ENCODE measurements at regions not wholly inside any gene's neighbourhood (a gene's known extent, or its start where the extent isn't known, plus 50 kb on each side); places are given as distances from the start of the nearest gene placed in this dataset.

DNA sequence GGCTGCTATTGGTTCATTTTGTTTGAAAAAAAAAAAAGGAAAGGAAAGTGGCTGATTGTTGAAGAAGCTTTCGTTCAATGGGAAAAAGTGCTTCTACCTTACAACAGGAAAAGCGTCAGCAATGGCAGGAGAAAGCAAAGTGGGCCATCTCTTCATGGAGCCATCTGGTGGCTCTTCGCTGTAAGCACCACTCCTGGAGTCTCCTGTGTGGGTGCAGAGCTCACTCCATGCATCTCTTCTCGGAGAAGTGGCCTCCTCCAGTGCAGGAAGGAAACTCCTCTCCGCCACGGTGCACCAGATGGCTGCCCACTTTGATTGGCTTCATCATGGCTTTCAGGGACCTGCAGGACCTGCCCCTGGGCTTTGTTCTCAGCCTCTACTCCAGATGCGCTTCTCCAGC, 250.9 kb downstream of the PTEN start (continued):
- TF ChIP-seq PAX8 (IDR thresholded peaks at IDR 0.05), result no peak
- TF ChIP-seq POLR2AphosphoS5 (IDR thresholded peaks at IDR 0.05; ENCODE audit: low read length), result no peak
- TF ChIP-seq, protein P1, sequence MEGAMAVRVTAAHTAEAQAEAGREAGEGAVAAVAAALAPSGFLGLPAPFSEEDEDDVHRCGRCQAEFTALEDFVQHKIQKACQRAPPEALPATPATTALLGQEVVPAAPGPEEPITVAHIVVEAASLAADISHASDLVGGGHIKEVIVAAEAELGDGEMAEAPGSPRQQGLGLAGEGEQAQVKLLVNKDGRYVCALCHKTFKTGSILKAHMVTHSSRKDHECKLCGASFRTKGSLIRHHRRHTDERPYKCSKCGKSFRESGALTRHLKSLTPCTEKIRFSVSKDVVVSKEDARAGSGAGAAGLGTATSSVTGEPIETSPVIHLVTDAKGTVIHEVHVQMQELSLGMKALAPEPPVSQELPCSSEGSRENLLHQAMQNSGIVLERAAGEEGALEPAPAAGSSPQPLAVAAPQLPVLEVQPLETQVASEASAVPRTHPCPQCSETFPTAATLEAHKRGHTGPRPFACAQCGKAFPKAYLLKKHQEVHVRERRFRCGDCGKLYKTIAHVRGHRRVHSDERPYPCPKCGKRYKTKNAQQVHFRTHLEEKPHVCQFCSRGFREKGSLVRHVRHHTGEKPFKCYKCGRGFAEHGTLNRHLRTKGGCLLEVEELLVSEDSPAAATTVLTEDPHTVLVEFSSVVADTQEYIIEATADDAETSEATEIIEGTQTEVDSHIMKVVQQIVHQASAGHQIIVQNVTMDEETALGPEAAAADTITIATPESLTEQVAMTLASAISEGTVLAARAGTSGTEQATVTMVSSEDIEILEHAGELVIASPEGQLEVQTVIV (IDR thresholded peaks at IDR 0.05; ENCODE audit: borderline replicate concordance, partially characterized antibody), result no peak
- TF ChIP-seq EED (IDR thresholded peaks at IDR 0.05; ENCODE audit: low read depth), result peak; percentile 64
- no peak for TF ChIP-seq PAX5 (IDR thresholded peaks at IDR 0.05; ENCODE audit: borderline replicate concordance, low read depth, low read length)
- TF ChIP-seq, protein P2, sequence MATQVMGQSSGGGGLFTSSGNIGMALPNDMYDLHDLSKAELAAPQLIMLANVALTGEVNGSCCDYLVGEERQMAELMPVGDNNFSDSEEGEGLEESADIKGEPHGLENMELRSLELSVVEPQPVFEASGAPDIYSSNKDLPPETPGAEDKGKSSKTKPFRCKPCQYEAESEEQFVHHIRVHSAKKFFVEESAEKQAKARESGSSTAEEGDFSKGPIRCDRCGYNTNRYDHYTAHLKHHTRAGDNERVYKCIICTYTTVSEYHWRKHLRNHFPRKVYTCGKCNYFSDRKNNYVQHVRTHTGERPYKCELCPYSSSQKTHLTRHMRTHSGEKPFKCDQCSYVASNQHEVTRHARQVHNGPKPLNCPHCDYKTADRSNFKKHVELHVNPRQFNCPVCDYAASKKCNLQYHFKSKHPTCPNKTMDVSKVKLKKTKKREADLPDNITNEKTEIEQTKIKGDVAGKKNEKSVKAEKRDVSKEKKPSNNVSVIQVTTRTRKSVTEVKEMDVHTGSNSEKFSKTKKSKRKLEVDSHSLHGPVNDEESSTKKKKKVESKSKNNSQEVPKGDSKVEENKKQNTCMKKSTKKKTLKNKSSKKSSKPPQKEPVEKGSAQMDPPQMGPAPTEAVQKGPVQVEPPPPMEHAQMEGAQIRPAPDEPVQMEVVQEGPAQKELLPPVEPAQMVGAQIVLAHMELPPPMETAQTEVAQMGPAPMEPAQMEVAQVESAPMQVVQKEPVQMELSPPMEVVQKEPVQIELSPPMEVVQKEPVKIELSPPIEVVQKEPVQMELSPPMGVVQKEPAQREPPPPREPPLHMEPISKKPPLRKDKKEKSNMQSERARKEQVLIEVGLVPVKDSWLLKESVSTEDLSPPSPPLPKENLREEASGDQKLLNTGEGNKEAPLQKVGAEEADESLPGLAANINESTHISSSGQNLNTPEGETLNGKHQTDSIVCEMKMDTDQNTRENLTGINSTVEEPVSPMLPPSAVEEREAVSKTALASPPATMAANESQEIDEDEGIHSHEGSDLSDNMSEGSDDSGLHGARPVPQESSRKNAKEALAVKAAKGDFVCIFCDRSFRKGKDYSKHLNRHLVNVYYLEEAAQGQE (IDR thresholded peaks at IDR 0.05; ENCODE audit: low read depth, low read length), result no peak
- TF ChIP-seq CHD2 (IDR thresholded peaks at IDR 0.05; ENCODE audit: borderline replicate concordance, low read depth, low read length), result no peak
- peak; percentile 69 to 73 (median 72) for TF ChIP-seq CTCF (IDR thresholded peaks at IDR 0.05 in 2 of 3, conservative IDR thresholded peaks at IDR 0.05 in 1 of 3; ENCODE audit: control insufficient read depth in 2 of 3, extremely low read depth in 1 of 3, insufficient read depth in 1 of 3, low read depth in 3 of 3, low read length in 3 of 3)
- TF ChIP-seq NBN (IDR thresholded peaks at IDR 0.05), result no peak
- TF ChIP-seq HSF1 (IDR thresholded peaks at IDR 0.05; ENCODE audit: low read depth, low read length), result no peak
- TF ChIP-seq CBX5 (IDR thresholded peaks at IDR 0.05; ENCODE audit: low read depth), result 0 out of 2 replicates have a peak, but pooled peaks have one; percentile 57
- TF ChIP-seq CREB1 (IDR thresholded peaks at IDR 0.05; ENCODE audit: low read depth), result peak; percentile 41; the same call in 1 of the 2 replicates
- no peak for TF ChIP-seq RBBP5 (conservative IDR thresholded peaks at IDR 0.05)

All from GM12878 (cell line).